ENCODE measurements at regions not wholly inside any gene's neighbourhood (a gene's known extent, or its start where the extent isn't known, plus 50 kb on each side); places are given as distances from the start of the nearest gene placed in this dataset.
"Not testable (repeated sequence)": the region's sequence is repeated elsewhere in the genome, so short reads cannot be mapped to it uniquely, and the experiment has no call there.

- DNase-seq (ENCODE audit: low read depth, low spot score), result no peak
Observed at GRCh38 chr2:167365216-167365615, 476.9 kb downstream of the XIRP2 start.

- no peak for DNase-seq (ENCODE audit: low read depth, low spot score)
Observed at GRCh38 chr2:167361426-167361825, 473.1 kb downstream of the XIRP2 start.

GRCh38 chr2:167355821-167356220 is 467.5 kb downstream of the XIRP2 start:
- no peak for DNase-seq (ENCODE audit: low read depth, low spot score)

- DNase-seq (ENCODE audit: low read depth, low spot score), result no peak
Observed at GRCh38 chr2:167353605-167354280, 465.5 kb downstream of the XIRP2 start.

GRCh38 chr2:167345559-167345958 is 457.3 kb downstream of the XIRP2 start:
- no peak for DNase-seq (ENCODE audit: low read depth, low spot score)

- DNase-seq (ENCODE audit: low read depth, low spot score), result no peak
Observed at GRCh38 chr2:167342769-167343168, 454.5 kb downstream of the XIRP2 start.

GRCh38 chr2:167340322-167340721 is 452.0 kb downstream of the XIRP2 start:
- DNase-seq (ENCODE audit: low read depth, low spot score), result no peak

GRCh38 chr2:167336213-167336612 is 447.9 kb downstream of the XIRP2 start:
- DNase-seq (ENCODE audit: low read depth, low spot score), result no peak

- DNase-seq (ENCODE audit: low read depth, low spot score), result no peak
Observed at GRCh38 chr2:167335541-167335992, 447.3 kb downstream of the XIRP2 start.

GRCh38 chr2:167334146-167334742 is 446.0 kb downstream of the XIRP2 start:
- no peak for DNase-seq (ENCODE audit: low read depth, low spot score)

- DNase-seq (ENCODE audit: low read depth, low spot score), result no peak
Observed at GRCh38 chr2:167333245-167333644, 445.0 kb downstream of the XIRP2 start.

GRCh38 chr2:167332358-167332757 is 444.1 kb downstream of the XIRP2 start:
- no peak for DNase-seq (ENCODE audit: low read depth, low spot score)

- DNase-seq (ENCODE audit: low read depth, low spot score), result no peak
Observed at GRCh38 chr2:167331636-167332232, 443.5 kb downstream of the XIRP2 start.

GRCh38 chr2:167328808-167329207 is 440.5 kb downstream of the XIRP2 start:
- not testable (repeated sequence) for DNase-seq (ENCODE audit: low read depth, low spot score)

- no peak for DNase-seq (ENCODE audit: low read depth, low spot score)
Observed at GRCh38 chr2:167322795-167323194, 434.5 kb downstream of the XIRP2 start.

- DNase-seq (ENCODE audit: low read depth, low spot score), result peak; percentile 46
Observed at GRCh38 chr2:167318581-167318980, 430.3 kb downstream of the XIRP2 start.

- no peak for DNase-seq (ENCODE audit: low read depth, low spot score)
Observed at GRCh38 chr2:167310442-167310841, 422.2 kb downstream of the XIRP2 start.

All from smooth muscle cell of the brain vasculature (primary cell).